HG03280 (cell line): ENCODE measurements at regions not wholly inside any gene's neighbourhood (a gene's known extent, or its start where the extent isn't known, plus 50 kb on each side); places are given as distances from the start of the nearest gene placed in this dataset.

Source experiments
- ATAC-seq: cut with Tn5 transposase; IDR thresholded peaks from one replicate; pipeline ENCODE4 v1.9.1; 2021; ENCODE audit warnings: mild to moderate bottlenecking, moderate library complexity; ENCODE audit not compliant: unreplicated experiment

GRCh38 chr16:80427795-80428194 is 113.0 kb upstream of the DYNLRB2 start:
- ATAC-seq = no peak

- ATAC-seq = no peak
Observed at GRCh38 chr16:80418517-80419355, 122.1 kb upstream of the DYNLRB2 start.

- ATAC-seq = no peak
Observed at GRCh38 chr16:80417706-80418271, 123.0 kb upstream of the DYNLRB2 start.

- no peak for ATAC-seq
Observed at GRCh38 chr16:80408014-80408413, 132.8 kb upstream of the DYNLRB2 start.

GRCh38 chr16:80407265-80407987 is 133.4 kb upstream of the DYNLRB2 start:
- no peak for ATAC-seq

GRCh38 chr16:80404847-80405246 is 135.9 kb upstream of the DYNLRB2 start:
- ATAC-seq = no peak

- no peak for ATAC-seq
Observed at GRCh38 chr16:80403894-80404293, 136.9 kb upstream of the DYNLRB2 start.

GRCh38 chr16:80390871-80391489 is 149.8 kb upstream of the DYNLRB2 start:
- no peak for ATAC-seq

GRCh38 chr16:80390046-80390445 is 150.7 kb upstream of the DYNLRB2 start:
- no peak for ATAC-seq

- no peak for ATAC-seq
Observed at GRCh38 chr16:80389338-80389737, 151.5 kb upstream of the DYNLRB2 start.

- ATAC-seq = no peak
Observed at GRCh38 chr16:80387318-80387921, 153.4 kb upstream of the DYNLRB2 start.

GRCh38 chr16:80384862-80385261 is 155.9 kb upstream of the DYNLRB2 start:
- no peak for ATAC-seq

- no peak for ATAC-seq
Observed at GRCh38 chr16:80380514-80380913, 160.3 kb upstream of the DYNLRB2 start.

GRCh38 chr16:80377096-80377956 is 163.5 kb upstream of the DYNLRB2 start:
- no peak for ATAC-seq

GRCh38 chr16:80375973-80376372 is 164.8 kb upstream of the DYNLRB2 start:
- no peak for ATAC-seq

GRCh38 chr16:80375513-80375912 is 165.3 kb upstream of the DYNLRB2 start:
- ATAC-seq = no peak

GRCh38 chr16:80372341-80372740 is 168.5 kb upstream of the DYNLRB2 start:
- no peak for ATAC-seq

- no peak for ATAC-seq
Observed at GRCh38 chr16:80369138-80369958, 171.4 kb upstream of the DYNLRB2 start.

GRCh38 chr16:80367037-80367658 is 173.6 kb upstream of the DYNLRB2 start:
- ATAC-seq = no peak
